ENCODE measurements at regions not wholly inside any gene's neighbourhood (a gene's known extent, or its start where the extent isn't known, plus 50 kb on each side); places are given as distances from the start of the nearest gene placed in this dataset.

GRCh38 chr10:131847241-131847783 is 53.5 kb upstream of the PPP2R2D start:
- Mint-ChIP-seq H3K27me3 (peaks cover 4% of the 10 kb centered on the region), H3K4me1 (ENCODE audit: low read depth) (no peaks in the 10 kb centered on the region), H3K36me3 (ENCODE audit: low read depth) (no peaks in the 10 kb centered on the region), H3K27ac (no peak overlapping the region), H3K9me3 (no peaks in the 10 kb centered on the region), H3K4me3 (no peak overlapping the region)
- Histone ChIP-seq H3K4me1 (ENCODE audit: insufficient read depth, low read length) (no peaks in the 10 kb centered on the region), H3K36me3 (ENCODE audit: insufficient read depth, low read length) (no peaks in the 10 kb centered on the region), H3K27me3 (ENCODE audit: control insufficient read depth in 1 of 2, insufficient read depth in 2 of 2, low read length in 2 of 2) (no peaks in the 10 kb centered on the region), H3K4me3 (ENCODE audit: low read length) (no peak overlapping the region), H3K27ac (ENCODE audit: low read depth in 1 of 2, low read length in 2 of 2) (no peak overlapping the region), H3K9me3 (ENCODE audit: control insufficient read depth in 1 of 2, insufficient read depth in 1 of 2, low read length in 2 of 2) (peaks cover 0 to 20% of the 10 kb centered on the region in 2 experiments)
- peak in 1 of 14 experiments; percentile 4 for DNase-seq
- no peak for ATAC-seq (ENCODE audit: poor library complexity)
- intact Hi-C loops (cut with DNase I, micrococcal nuclease) = no loop called here
- POLR2A ChIA-PET = no interaction called here
- CTCF ChIA-PET = no interaction called here
- TF ChIP-seq CTCF (IDR thresholded peaks at IDR 0.05) = no peak

- no peak overlapping the region for H3K4me3 Mint-ChIP-seq
- DNase-seq (no peak), ATAC-seq (ENCODE audit: poor library complexity) (no peak)
- Histone ChIP-seq H3K9me3 (ENCODE audit: control insufficient read depth in 1 of 2, insufficient read depth in 1 of 2, low read length in 2 of 2) (peaks cover 0 to 20% of the 10 kb centered on the region in 2 experiments), H3K36me3 (ENCODE audit: insufficient read depth, low read length) (no peaks in the 10 kb centered on the region), H3K27ac (ENCODE audit: low read depth in 1 of 2, low read length in 2 of 2) (no peak overlapping the region), H3K4me1 (ENCODE audit: insufficient read depth, low read length) (no peaks in the 10 kb centered on the region), H3K27me3 (ENCODE audit: control insufficient read depth in 1 of 2, insufficient read depth in 2 of 2, low read length in 2 of 2) (no peaks in the 10 kb centered on the region), H3K4me3 (ENCODE audit: low read length) (no peak overlapping the region)
- CTCF ChIA-PET = no interaction called here
- no peaks in the 10 kb centered on the region for H3K36me3 Mint-ChIP-seq (ENCODE audit: low read depth)
- no peak overlapping the region for H3K27ac Mint-ChIP-seq
- POLR2A ChIA-PET = interaction anchor here (0.6 kb wide), 1 partner anchor 8 kb away, joined by 3 read pairs; no protein-coding TSS in a partner anchor
- intact Hi-C loops (cut with DNase I, micrococcal nuclease) = no loop called here
- H3K4me1 Mint-ChIP-seq (ENCODE audit: low read depth) = no peaks in the 10 kb centered on the region
- peaks cover 2% of the 10 kb centered on the region for H3K27me3 Mint-ChIP-seq
- H3K9me3 Mint-ChIP-seq = no peaks in the 10 kb centered on the region
- TF ChIP-seq CTCF (IDR thresholded peaks at IDR 0.05) = no peak
Observed at GRCh38 chr10:131848296-131848695, 52.5 kb upstream of the PPP2R2D start.

- TF ChIP-seq CTCF (IDR thresholded peaks at IDR 0.05) = no peak
- Histone ChIP-seq H3K4me1 (ENCODE audit: insufficient read depth, low read length) (no peaks in the 10 kb centered on the region), H3K9me3 (ENCODE audit: control insufficient read depth in 1 of 2, insufficient read depth in 1 of 2, low read length in 2 of 2) (peaks cover 0 to 18% of the 10 kb centered on the region in 2 experiments), H3K36me3 (ENCODE audit: insufficient read depth, low read length) (no peaks in the 10 kb centered on the region), H3K27me3 (ENCODE audit: control insufficient read depth in 1 of 2, insufficient read depth in 2 of 2, low read length in 2 of 2) (no peaks in the 10 kb centered on the region), H3K4me3 (ENCODE audit: low read length) (no peak overlapping the region), H3K27ac (ENCODE audit: low read depth in 1 of 2, low read length in 2 of 2) (no peak overlapping the region)
- ChIA-PET CTCF (no interaction called here), POLR2A (interaction anchor here (0.6 kb wide), 1 partner anchor 7 kb away, joined by 3 read pairs; no protein-coding TSS in a partner anchor)
- ATAC-seq (ENCODE audit: poor library complexity) (no peak), DNase-seq (no peak)
- H3K36me3 Mint-ChIP-seq (ENCODE audit: low read depth) = no peaks in the 10 kb centered on the region
- H3K27ac Mint-ChIP-seq = no peak overlapping the region
- H3K4me1 Mint-ChIP-seq (ENCODE audit: low read depth) = no peaks in the 10 kb centered on the region
- no peak overlapping the region for H3K4me3 Mint-ChIP-seq
- intact Hi-C loops (cut with DNase I, micrococcal nuclease) = no loop called here
- no peaks in the 10 kb centered on the region for H3K27me3 Mint-ChIP-seq
- no peaks in the 10 kb centered on the region for H3K9me3 Mint-ChIP-seq
Observed at GRCh38 chr10:131848741-131849590, 51.8 kb upstream of the PPP2R2D start.
